ENCODE measurements at regions not wholly inside any gene's neighbourhood (a gene's known extent, or its start where the extent isn't known, plus 50 kb on each side); places are given as distances from the start of the nearest gene placed in this dataset.
"Not testable (repeated sequence)": the region's sequence is repeated elsewhere in the genome, so short reads cannot be mapped to it uniquely, and the experiment has no call there.

DNA sequence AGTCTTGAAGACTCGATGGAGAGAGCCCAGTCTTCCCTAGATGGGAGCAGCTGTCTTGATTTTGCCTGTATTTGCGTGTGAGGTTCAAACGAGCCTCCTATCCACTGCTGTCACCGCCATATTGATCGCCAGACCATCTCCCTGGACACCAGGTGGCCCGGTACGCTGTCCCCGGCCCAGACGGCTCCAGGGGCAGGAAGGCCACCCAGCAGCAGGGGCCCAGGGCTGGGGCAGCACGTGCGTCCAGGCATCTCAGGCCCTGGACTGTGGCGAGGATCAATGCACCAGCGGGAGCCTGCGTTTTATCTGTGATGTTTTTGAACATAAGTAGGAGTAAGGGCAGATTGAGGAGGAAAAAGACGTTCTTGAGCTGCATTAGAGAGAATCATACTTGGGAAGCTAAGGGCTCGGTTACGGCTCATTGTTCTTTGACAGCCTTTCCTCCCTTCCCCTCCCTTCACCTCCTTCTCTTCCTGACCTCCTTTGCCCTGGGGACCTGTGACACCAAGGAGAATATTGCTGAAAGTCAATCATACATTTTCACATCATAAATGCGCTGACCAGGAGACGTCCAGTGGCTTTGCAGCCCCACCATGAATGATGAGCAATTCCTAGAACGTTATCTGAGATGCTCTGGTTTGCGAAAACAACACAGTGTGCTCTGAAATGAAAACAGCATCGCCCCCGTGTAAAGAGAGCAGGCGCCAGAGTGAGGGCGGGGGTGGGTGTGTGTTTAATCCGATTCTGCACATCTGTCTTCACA is 711.2 kb upstream of the SALL3 start:
- Histone ChIP-seq H3K79me2 (ENCODE audit: insufficient read depth, low read length) (no peaks in the 10 kb centered on the region), H3K9ac (ENCODE audit: low read depth, low read length) (no peak overlapping the region), H4K20me1 (ENCODE audit: insufficient read depth, low read length) (no peaks in the 10 kb centered on the region), H3K4me1 (ENCODE audit: insufficient read depth, low read length) (no peaks in the 10 kb centered on the region), H3K4me3 (ENCODE audit: low read depth in 1 of 2, low read length in 2 of 2) (no peak overlapping the region), H3K27me3 (ENCODE audit: insufficient read depth, low read length, poor library complexity) (peaks cover 3% of the 10 kb centered on the region), H3K9me3 (ENCODE audit: insufficient read depth, low read length, severe bottlenecking) (no peaks in the 10 kb centered on the region), H3K4me2 (ENCODE audit: insufficient read depth, low read length) (no peak overlapping the region), H3K36me3 (ENCODE audit: insufficient read depth, low read length) (no peaks in the 10 kb centered on the region), H3K27ac (ENCODE audit: low read length) (no peak overlapping the region), H2AFZ (ENCODE audit: low read depth, low read length) (no peak overlapping the region)
- TF ChIP-seq, protein P1, sequence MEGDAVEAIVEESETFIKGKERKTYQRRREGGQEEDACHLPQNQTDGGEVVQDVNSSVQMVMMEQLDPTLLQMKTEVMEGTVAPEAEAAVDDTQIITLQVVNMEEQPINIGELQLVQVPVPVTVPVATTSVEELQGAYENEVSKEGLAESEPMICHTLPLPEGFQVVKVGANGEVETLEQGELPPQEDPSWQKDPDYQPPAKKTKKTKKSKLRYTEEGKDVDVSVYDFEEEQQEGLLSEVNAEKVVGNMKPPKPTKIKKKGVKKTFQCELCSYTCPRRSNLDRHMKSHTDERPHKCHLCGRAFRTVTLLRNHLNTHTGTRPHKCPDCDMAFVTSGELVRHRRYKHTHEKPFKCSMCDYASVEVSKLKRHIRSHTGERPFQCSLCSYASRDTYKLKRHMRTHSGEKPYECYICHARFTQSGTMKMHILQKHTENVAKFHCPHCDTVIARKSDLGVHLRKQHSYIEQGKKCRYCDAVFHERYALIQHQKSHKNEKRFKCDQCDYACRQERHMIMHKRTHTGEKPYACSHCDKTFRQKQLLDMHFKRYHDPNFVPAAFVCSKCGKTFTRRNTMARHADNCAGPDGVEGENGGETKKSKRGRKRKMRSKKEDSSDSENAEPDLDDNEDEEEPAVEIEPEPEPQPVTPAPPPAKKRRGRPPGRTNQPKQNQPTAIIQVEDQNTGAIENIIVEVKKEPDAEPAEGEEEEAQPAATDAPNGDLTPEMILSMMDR (IDR thresholded peaks at IDR 0.05; ENCODE audit: borderline replicate concordance, extremely low read depth, low read length, poor library complexity, severe bottlenecking): no peak
- no peak for TF ChIP-seq EZH2 (IDR thresholded peaks at IDR 0.05; ENCODE audit: borderline replicate concordance, low read depth, low read length, severe bottlenecking)
- DNase-seq (no peak), ATAC-seq (ENCODE audit: insufficient read depth, low read depth) (no peak)

GRCh38 chr18:78271790-78272189 is 707.8 kb upstream of the SALL3 start:
- ATAC-seq (ENCODE audit: insufficient read depth, low read depth) (no peak), DNase-seq (no peak)
- H3K9me3 ChIP-seq (ENCODE audit: insufficient read depth, low read length, severe bottlenecking): peaks cover 6% of the 10 kb centered on the region
- no peaks in the 10 kb centered on the region for H3K79me2 ChIP-seq (ENCODE audit: insufficient read depth, low read length)
- no peak overlapping the region for H3K4me3 ChIP-seq (ENCODE audit: low read depth in 1 of 2, low read length in 2 of 2)
- H4K20me1 ChIP-seq (ENCODE audit: insufficient read depth, low read length): no peaks in the 10 kb centered on the region
- H2AFZ ChIP-seq (ENCODE audit: low read depth, low read length): no peak overlapping the region
- H3K27me3 ChIP-seq (ENCODE audit: insufficient read depth, low read length, poor library complexity): no peaks in the 10 kb centered on the region
- H3K9ac ChIP-seq (ENCODE audit: low read depth, low read length): no peak overlapping the region
- H3K36me3 ChIP-seq (ENCODE audit: insufficient read depth, low read length): no peaks in the 10 kb centered on the region
- H3K27ac ChIP-seq (ENCODE audit: low read length): no peak overlapping the region
- H3K4me1 ChIP-seq (ENCODE audit: insufficient read depth, low read length): no peaks in the 10 kb centered on the region
- TF ChIP-seq, protein P1 (IDR thresholded peaks at IDR 0.05; ENCODE audit: borderline replicate concordance, extremely low read depth, low read length, poor library complexity, severe bottlenecking): no peak
- no peak overlapping the region for H3K4me2 ChIP-seq (ENCODE audit: insufficient read depth, low read length)

GRCh38 chr18:78273876-78274275 is 705.7 kb upstream of the SALL3 start:
- TF ChIP-seq, protein P1 (IDR thresholded peaks at IDR 0.05; ENCODE audit: borderline replicate concordance, extremely low read depth, low read length, poor library complexity, severe bottlenecking): no peak
- TF ChIP-seq EZH2 (IDR thresholded peaks at IDR 0.05; ENCODE audit: borderline replicate concordance, low read depth, low read length, severe bottlenecking): no peak

GRCh38 chr18:78283425-78283824 is 696.2 kb upstream of the SALL3 start:
- H2AFZ ChIP-seq (ENCODE audit: low read depth, low read length); DNase-seq; H3K27me3 ChIP-seq (ENCODE audit: insufficient read depth, low read length, poor library complexity); H3K9me3 ChIP-seq (ENCODE audit: insufficient read depth, low read length, severe bottlenecking); ATAC-seq (ENCODE audit: insufficient read depth, low read depth); H3K79me2 ChIP-seq (ENCODE audit: insufficient read depth, low read length); H3K4me2 ChIP-seq (ENCODE audit: insufficient read depth, low read length); H3K4me1 ChIP-seq (ENCODE audit: insufficient read depth, low read length); H3K4me3 ChIP-seq (ENCODE audit: low read depth in 1 of 2, low read length in 2 of 2); H4K20me1 ChIP-seq (ENCODE audit: insufficient read depth, low read length); H3K27ac ChIP-seq (ENCODE audit: low read length); H3K9ac ChIP-seq (ENCODE audit: low read depth, low read length); H3K36me3 ChIP-seq (ENCODE audit: insufficient read depth, low read length): not testable (repeated sequence)

More at GRCh38 chr18:78273876-78274275, 705.7 kb upstream of the SALL3 start:
- DNase-seq (no peak), ATAC-seq (ENCODE audit: insufficient read depth, low read depth) (no peak)
- Histone ChIP-seq H4K20me1 (ENCODE audit: insufficient read depth, low read length) (no peaks in the 10 kb centered on the region), H3K27ac (ENCODE audit: low read length) (no peak overlapping the region), H3K4me3 (ENCODE audit: low read depth in 1 of 2, low read length in 2 of 2) (no peak overlapping the region), H3K79me2 (ENCODE audit: insufficient read depth, low read length) (no peaks in the 10 kb centered on the region), H3K4me2 (ENCODE audit: insufficient read depth, low read length) (no peak overlapping the region), H3K4me1 (ENCODE audit: insufficient read depth, low read length) (no peaks in the 10 kb centered on the region), H3K9ac (ENCODE audit: low read depth, low read length) (no peak overlapping the region), H3K36me3 (ENCODE audit: insufficient read depth, low read length) (no peaks in the 10 kb centered on the region), H3K9me3 (ENCODE audit: insufficient read depth, low read length, severe bottlenecking) (peaks cover 6% of the 10 kb centered on the region), H3K27me3 (ENCODE audit: insufficient read depth, low read length, poor library complexity) (no peaks in the 10 kb centered on the region), H2AFZ (ENCODE audit: low read depth, low read length) (no peak overlapping the region)

Measured in DND-41 (cell line).